GM12891 (cell line): ENCODE measurements at regions not wholly inside any gene's neighbourhood (a gene's known extent, or its start where the extent isn't known, plus 50 kb on each side); places are given as distances from the start of the nearest gene placed in this dataset.

Source experiments
- POLR2A ChIP-seq: IDR thresholded peaks from 2 replicates; pipeline ENCODE4 v1.6.1; 2011; ENCODE audit warnings: low read depth, low read length, control low read depth
- POLR2AphosphoS5 ChIP-seq: IDR thresholded peaks from 2 replicates; pipeline ENCODE4 v1.6.1; 2011; ENCODE audit warnings: low read depth, low read length, control low read depth

DNA sequence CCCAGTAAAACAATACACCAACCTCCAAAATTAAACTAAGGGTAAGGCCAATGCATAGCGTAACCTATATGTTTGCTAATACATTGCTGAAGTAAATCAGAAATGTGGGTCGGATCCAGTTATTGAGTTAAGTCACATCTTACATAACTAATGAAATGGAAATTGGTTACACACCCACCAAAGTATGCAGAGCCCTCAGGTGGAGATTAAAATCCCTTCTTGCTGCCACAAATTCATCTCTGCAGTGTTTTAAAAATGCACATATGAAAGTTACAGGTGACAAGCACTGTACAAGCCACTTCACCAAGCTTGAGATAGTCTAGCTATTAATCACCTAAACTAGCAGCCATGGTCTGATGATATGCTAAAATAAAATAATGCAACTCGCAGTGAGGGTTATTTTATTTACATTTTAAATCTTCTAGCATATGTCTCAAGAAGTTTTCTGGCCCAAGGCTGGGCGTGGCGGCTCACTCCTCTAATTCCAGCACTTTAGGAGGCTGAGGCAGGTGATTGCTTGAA lies 130.6 kb downstream of the AQP9 start:
- no peak for TF ChIP-seq POLR2AphosphoS5
- no peak for TF ChIP-seq POLR2A
